MM.1S (cell line): ENCODE measurements at regions not wholly inside any gene's neighbourhood (a gene's known extent, or its start where the extent isn't known, plus 50 kb on each side); places are given as distances from the start of the nearest gene placed in this dataset.

ENCODE experiments used
- EZH2phosphoT487 ChIP-seq: fragments of 300-600 bp; sonication (generic); IDR thresholded peaks from 2 replicates; pipeline ENCODE4 v1.6.1; 2018; ENCODE audit warnings: antibody characterized with exemption, low read length
- TF ChIP-seq, protein P1 (sequence below): fragments of 300-600 bp; sonication (generic); IDR thresholded peaks from 2 replicates; pipeline ENCODE4 v1.5.1; 2016; ENCODE audit warnings: antibody characterized with exemption, low read length, mixed read lengths

DNA sequence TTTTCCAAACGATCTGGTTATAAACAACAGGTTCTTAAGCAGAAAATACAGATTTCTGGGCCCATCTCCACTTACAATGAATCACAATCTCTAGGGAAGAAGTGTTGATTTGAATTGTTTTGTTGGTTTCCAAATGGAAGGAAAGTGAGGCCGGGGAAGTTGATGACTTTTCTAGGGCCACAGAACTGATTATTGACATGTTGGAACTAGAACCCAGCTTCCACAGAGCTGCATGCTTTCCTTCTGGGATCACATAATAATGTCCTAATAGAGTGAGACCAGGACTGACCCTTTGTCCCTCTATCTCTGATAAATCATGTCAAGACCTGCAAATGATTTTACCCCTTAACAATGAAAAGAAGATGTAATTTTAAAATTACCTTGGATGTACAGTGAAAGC is 332.2 kb downstream of the OSR1 start:
- TF ChIP-seq, protein P1, sequence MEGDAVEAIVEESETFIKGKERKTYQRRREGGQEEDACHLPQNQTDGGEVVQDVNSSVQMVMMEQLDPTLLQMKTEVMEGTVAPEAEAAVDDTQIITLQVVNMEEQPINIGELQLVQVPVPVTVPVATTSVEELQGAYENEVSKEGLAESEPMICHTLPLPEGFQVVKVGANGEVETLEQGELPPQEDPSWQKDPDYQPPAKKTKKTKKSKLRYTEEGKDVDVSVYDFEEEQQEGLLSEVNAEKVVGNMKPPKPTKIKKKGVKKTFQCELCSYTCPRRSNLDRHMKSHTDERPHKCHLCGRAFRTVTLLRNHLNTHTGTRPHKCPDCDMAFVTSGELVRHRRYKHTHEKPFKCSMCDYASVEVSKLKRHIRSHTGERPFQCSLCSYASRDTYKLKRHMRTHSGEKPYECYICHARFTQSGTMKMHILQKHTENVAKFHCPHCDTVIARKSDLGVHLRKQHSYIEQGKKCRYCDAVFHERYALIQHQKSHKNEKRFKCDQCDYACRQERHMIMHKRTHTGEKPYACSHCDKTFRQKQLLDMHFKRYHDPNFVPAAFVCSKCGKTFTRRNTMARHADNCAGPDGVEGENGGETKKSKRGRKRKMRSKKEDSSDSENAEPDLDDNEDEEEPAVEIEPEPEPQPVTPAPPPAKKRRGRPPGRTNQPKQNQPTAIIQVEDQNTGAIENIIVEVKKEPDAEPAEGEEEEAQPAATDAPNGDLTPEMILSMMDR, result no peak
- no peak for TF ChIP-seq EZH2phosphoT487
